ENCODE measurements at regions not wholly inside any gene's neighbourhood (a gene's known extent, or its start where the extent isn't known, plus 50 kb on each side); places are given as distances from the start of the nearest gene placed in this dataset.

DNA sequence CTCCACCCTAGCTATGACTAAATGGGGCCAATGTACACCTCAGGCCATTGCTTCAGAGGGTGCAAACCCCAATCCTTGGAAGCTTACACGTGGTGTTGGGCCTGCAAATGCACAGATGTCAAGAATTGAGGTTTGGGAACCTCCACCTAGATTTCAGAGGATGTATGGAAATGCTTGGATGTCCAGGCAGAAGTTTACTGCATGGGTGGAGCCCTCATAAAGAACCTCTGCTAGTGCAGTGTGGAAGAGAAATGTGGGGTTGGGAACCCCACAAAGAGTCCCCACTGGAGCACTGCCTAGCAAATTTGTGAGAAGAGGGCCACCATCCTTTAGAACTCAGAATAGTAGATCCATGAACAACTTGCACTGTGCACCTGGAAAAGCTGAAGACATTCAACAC, 284.1 kb downstream of the ANTXR2 start:
- in situ Hi-C loops (cut with MboI; ENCODE audit: low pct_unique_long_range_greater_than_20kb, low sequenced_read_pairs, unreplicated experiment): no loop called here
- TF ChIP-seq, protein P1, sequence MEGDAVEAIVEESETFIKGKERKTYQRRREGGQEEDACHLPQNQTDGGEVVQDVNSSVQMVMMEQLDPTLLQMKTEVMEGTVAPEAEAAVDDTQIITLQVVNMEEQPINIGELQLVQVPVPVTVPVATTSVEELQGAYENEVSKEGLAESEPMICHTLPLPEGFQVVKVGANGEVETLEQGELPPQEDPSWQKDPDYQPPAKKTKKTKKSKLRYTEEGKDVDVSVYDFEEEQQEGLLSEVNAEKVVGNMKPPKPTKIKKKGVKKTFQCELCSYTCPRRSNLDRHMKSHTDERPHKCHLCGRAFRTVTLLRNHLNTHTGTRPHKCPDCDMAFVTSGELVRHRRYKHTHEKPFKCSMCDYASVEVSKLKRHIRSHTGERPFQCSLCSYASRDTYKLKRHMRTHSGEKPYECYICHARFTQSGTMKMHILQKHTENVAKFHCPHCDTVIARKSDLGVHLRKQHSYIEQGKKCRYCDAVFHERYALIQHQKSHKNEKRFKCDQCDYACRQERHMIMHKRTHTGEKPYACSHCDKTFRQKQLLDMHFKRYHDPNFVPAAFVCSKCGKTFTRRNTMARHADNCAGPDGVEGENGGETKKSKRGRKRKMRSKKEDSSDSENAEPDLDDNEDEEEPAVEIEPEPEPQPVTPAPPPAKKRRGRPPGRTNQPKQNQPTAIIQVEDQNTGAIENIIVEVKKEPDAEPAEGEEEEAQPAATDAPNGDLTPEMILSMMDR (IDR thresholded peaks at IDR 0.05; ENCODE audit: extremely low read depth, insufficient read depth, missing control alignments): no peak
- no peak for DNase-seq (ENCODE audit: low spot score)

DNA sequence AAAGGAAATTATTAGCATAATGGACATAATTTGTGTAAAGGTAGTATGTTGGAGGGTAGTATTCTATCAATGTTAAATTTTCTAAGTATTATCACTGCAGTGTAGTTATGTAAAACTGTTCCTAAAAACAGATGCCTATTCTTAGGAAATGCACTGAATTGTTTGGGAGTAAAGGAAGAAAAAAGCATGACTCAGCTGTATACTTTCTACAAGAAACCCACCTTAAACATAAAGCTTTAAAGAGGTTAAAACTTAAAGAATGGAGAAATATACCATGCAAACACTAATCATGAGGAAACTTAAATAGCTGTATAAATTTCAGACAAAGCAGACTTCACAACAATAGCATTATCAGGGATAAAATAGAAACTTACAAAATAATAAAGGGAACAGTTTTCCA, 292.9 kb downstream of the ANTXR2 start:
- no peak for DNase-seq (ENCODE audit: low spot score)
- TF ChIP-seq, protein P1 (IDR thresholded peaks at IDR 0.05; ENCODE audit: extremely low read depth, insufficient read depth, missing control alignments): no peak
- in situ Hi-C loops (cut with MboI; ENCODE audit: low pct_unique_long_range_greater_than_20kb, low sequenced_read_pairs, unreplicated experiment): no loop called here

DNA sequence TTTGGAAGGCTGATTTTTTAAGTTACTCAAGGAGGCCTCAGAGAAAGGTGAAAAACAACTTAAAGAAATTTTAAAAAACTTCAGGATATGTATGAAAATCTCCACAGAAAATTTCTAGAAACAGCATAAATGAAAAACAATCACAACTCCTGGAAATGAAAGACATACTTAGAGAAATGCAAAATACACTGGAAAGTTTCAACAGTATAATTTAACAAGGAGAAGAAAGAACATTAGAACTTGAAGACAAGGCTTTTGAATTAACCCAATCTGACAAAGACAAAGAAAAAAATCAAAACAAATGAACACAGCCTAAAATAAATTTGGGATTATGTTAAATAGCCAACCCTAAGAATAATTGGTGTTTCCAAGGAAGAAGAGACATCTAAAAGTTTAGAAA, 300.5 kb downstream of the ANTXR2 start:
- TF ChIP-seq, protein P1 (IDR thresholded peaks at IDR 0.05; ENCODE audit: extremely low read depth, insufficient read depth, missing control alignments): no peak
- in situ Hi-C loops (cut with MboI; ENCODE audit: low pct_unique_long_range_greater_than_20kb, low sequenced_read_pairs, unreplicated experiment): no loop called here
- no peak for DNase-seq (ENCODE audit: low spot score)

- in situ Hi-C loops (cut with MboI; ENCODE audit: low pct_unique_long_range_greater_than_20kb, low sequenced_read_pairs, unreplicated experiment): no loop called here
- TF ChIP-seq, protein P1 (IDR thresholded peaks at IDR 0.05; ENCODE audit: extremely low read depth, insufficient read depth, missing control alignments): no peak
- no peak for DNase-seq (ENCODE audit: low spot score)
Observed at GRCh38 chr4:79764120-79764519, 308.9 kb downstream of the ANTXR2 start.

GRCh38 chr4:79763486-79764075, 309.4 kb downstream of the ANTXR2 start:
- TF ChIP-seq, protein P1 (IDR thresholded peaks at IDR 0.05; ENCODE audit: extremely low read depth, insufficient read depth, missing control alignments): no peak
- DNase-seq (ENCODE audit: low spot score): no peak
- in situ Hi-C loops (cut with MboI; ENCODE audit: low pct_unique_long_range_greater_than_20kb, low sequenced_read_pairs, unreplicated experiment): no loop called here

DNA sequence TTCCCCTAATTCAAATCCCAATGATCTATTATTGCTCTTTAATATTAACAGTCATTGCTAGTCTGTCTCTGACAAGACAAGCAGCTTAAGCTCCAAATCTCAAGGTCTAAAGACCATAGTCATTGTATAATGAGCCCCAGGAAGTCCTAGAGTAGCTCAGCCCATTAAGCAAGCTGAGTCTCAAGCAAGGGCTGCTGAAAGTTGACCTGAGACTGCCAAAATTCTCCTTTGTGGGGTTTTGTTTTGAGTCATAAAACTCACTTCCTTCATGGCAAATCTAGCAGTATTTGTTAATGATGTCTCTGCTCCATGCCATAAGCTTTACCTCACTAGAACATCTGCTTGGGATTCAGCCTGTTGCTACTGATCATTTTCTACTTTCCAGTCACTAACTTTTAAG, 313.2 kb downstream of the ANTXR2 start:
- DNase-seq (ENCODE audit: low spot score): no peak
- in situ Hi-C loops (cut with MboI; ENCODE audit: low pct_unique_long_range_greater_than_20kb, low sequenced_read_pairs, unreplicated experiment): no loop called here
- TF ChIP-seq, protein P1 (IDR thresholded peaks at IDR 0.05; ENCODE audit: extremely low read depth, insufficient read depth, missing control alignments): no peak

- in situ Hi-C loops (cut with MboI; ENCODE audit: low pct_unique_long_range_greater_than_20kb, low sequenced_read_pairs, unreplicated experiment): no loop called here
- no peak for DNase-seq (ENCODE audit: low spot score)
- TF ChIP-seq, protein P1 (IDR thresholded peaks at IDR 0.05; ENCODE audit: extremely low read depth, insufficient read depth, missing control alignments): no peak
Observed at GRCh38 chr4:79757600-79757999, 315.4 kb downstream of the ANTXR2 start.
